Stomach (tissue), 4 donors: ENCODE measurements at regions not wholly inside any gene's neighbourhood (a gene's known extent, or its start where the extent isn't known, plus 50 kb on each side); places are given as distances from the start of the nearest gene placed in this dataset.

ENCODE experiments used
- POLR2A ChIP-seq, 4 donors: fragments of 450-650 bp; IDR thresholded peaks; one replicate each; pipeline ENCODE4 v1.6.1; 2016; ENCODE audit warnings: antibody characterized with exemption in 4 of 4, control low read depth in 2 of 4, mild to moderate bottlenecking in 1 of 4, moderate library complexity in 1 of 4
- POLR2AphosphoS5 ChIP-seq, 3 donors: sonication (generic); formaldehyde crosslinking; IDR thresholded peaks; one replicate each; pipeline ENCODE4 v1.6.1; 2016; ENCODE audit warnings: antibody characterized with exemption in 3 of 3
- TF ChIP-seq, protein P1 (sequence below), 7 experiments: fragments of 450-650 bp in 4 of 7; fragments of 200-600 bp in 3 of 7; sonication (generic) in 3 of 7; IDR thresholded peaks; one replicate each; pipeline ENCODE4 v1.5.1; 2016 to 2019; ENCODE audit warnings: antibody characterized with exemption in 7 of 7, control low read depth in 2 of 7, mild to moderate bottlenecking in 1 of 7

DNA sequence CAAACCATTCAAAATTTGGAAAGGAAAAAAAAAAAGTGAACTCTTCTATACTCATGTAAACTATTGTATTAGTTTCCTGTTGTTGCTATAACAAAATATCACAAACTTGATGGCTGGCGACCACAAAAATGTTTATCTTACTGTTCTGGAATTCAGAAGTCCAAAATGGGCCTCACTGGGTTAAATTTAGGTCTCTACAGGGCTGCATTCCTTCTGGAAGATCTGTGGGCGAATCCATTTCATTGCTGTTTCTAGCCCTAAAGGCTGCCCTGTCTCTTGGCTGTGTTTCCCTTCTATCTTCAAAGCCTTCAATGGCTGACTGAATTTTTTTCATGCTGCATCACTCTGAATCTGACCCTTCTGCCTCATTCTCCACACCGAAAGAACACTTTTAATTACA is 105.1 kb upstream of the NAV3 start:
- TF ChIP-seq, protein P1, sequence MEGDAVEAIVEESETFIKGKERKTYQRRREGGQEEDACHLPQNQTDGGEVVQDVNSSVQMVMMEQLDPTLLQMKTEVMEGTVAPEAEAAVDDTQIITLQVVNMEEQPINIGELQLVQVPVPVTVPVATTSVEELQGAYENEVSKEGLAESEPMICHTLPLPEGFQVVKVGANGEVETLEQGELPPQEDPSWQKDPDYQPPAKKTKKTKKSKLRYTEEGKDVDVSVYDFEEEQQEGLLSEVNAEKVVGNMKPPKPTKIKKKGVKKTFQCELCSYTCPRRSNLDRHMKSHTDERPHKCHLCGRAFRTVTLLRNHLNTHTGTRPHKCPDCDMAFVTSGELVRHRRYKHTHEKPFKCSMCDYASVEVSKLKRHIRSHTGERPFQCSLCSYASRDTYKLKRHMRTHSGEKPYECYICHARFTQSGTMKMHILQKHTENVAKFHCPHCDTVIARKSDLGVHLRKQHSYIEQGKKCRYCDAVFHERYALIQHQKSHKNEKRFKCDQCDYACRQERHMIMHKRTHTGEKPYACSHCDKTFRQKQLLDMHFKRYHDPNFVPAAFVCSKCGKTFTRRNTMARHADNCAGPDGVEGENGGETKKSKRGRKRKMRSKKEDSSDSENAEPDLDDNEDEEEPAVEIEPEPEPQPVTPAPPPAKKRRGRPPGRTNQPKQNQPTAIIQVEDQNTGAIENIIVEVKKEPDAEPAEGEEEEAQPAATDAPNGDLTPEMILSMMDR (IDR thresholded peaks at IDR 0.05): no peak
- TF ChIP-seq POLR2A (IDR thresholded peaks at IDR 0.05) (no peak), POLR2AphosphoS5 (IDR thresholded peaks at IDR 0.05) (no peak)
